ENCODE measurements at regions not wholly inside any gene's neighbourhood (a gene's known extent, or its start where the extent isn't known, plus 50 kb on each side); places are given as distances from the start of the nearest gene placed in this dataset.

GRCh38 chr10:131674130-131674529 lies 226.7 kb upstream of the PPP2R2D start:
- H3K4me3 Mint-ChIP-seq (ENCODE audit: unreplicated experiment) = no peak overlapping the region
- no peak for DNase-seq

GRCh38 chr10:131675104-131675503 lies 225.7 kb upstream of the PPP2R2D start:
- no peak overlapping the region for H3K4me3 Mint-ChIP-seq (ENCODE audit: unreplicated experiment)
- H3K4me1 Mint-ChIP-seq (ENCODE audit: low read depth, unreplicated experiment) = peaks cover 2% of the 10 kb centered on the region
- H3K27me3 Mint-ChIP-seq (ENCODE audit: unreplicated experiment) = peaks cover 2% of the 10 kb centered on the region
- H3K27ac Mint-ChIP-seq (ENCODE audit: unreplicated experiment) = no peak overlapping the region
- peaks cover 5% of the 10 kb centered on the region for H3K36me3 Mint-ChIP-seq (ENCODE audit: unreplicated experiment)
- no peak for TF ChIP-seq CTCF (IDR thresholded peaks at IDR 0.05; ENCODE audit: partially characterized antibody, unreplicated experiment)
- DNase-seq = no peak
- H3K9me3 Mint-ChIP-seq (ENCODE audit: unreplicated experiment) = peaks cover 1% of the 10 kb centered on the region

More at GRCh38 chr10:131674130-131674529, 226.7 kb upstream of the PPP2R2D start:
- H3K36me3 Mint-ChIP-seq (ENCODE audit: unreplicated experiment) = peaks cover 5% of the 10 kb centered on the region
- H3K9me3 Mint-ChIP-seq (ENCODE audit: unreplicated experiment) = peaks cover 1% of the 10 kb centered on the region
- peaks cover 6% of the 10 kb centered on the region for H3K27me3 Mint-ChIP-seq (ENCODE audit: unreplicated experiment)
- H3K4me1 Mint-ChIP-seq (ENCODE audit: low read depth, unreplicated experiment) = peaks cover 2% of the 10 kb centered on the region
- TF ChIP-seq CTCF (IDR thresholded peaks at IDR 0.05; ENCODE audit: partially characterized antibody, unreplicated experiment) = no peak
- no peak overlapping the region for H3K27ac Mint-ChIP-seq (ENCODE audit: unreplicated experiment)

GRCh38 chr10:131676046-131676799 lies 224.6 kb upstream of the PPP2R2D start:
- H3K27me3 Mint-ChIP-seq (ENCODE audit: unreplicated experiment) = peaks cover under 1% of the 10 kb centered on the region
- no peak overlapping the region for H3K27ac Mint-ChIP-seq (ENCODE audit: unreplicated experiment)
- H3K4me1 Mint-ChIP-seq (ENCODE audit: low read depth, unreplicated experiment) = peaks cover 2% of the 10 kb centered on the region
- DNase-seq = no peak
- H3K4me3 Mint-ChIP-seq (ENCODE audit: unreplicated experiment) = no peak overlapping the region
- TF ChIP-seq CTCF (IDR thresholded peaks at IDR 0.05; ENCODE audit: partially characterized antibody, unreplicated experiment) = no peak
- H3K36me3 Mint-ChIP-seq (ENCODE audit: unreplicated experiment) = peaks cover 5% of the 10 kb centered on the region
- peaks cover 1% of the 10 kb centered on the region for H3K9me3 Mint-ChIP-seq (ENCODE audit: unreplicated experiment)

- H3K4me1 Mint-ChIP-seq (ENCODE audit: low read depth, unreplicated experiment) = peaks cover 2% of the 10 kb centered on the region
- H3K4me3 Mint-ChIP-seq (ENCODE audit: unreplicated experiment) = no peak overlapping the region
- no peak for TF ChIP-seq CTCF (IDR thresholded peaks at IDR 0.05; ENCODE audit: partially characterized antibody, unreplicated experiment)
- peaks cover 1% of the 10 kb centered on the region for H3K9me3 Mint-ChIP-seq (ENCODE audit: unreplicated experiment)
- no peaks in the 10 kb centered on the region for H3K27me3 Mint-ChIP-seq (ENCODE audit: unreplicated experiment)
- no peak overlapping the region for H3K27ac Mint-ChIP-seq (ENCODE audit: unreplicated experiment)
- H3K36me3 Mint-ChIP-seq (ENCODE audit: unreplicated experiment) = peaks cover 5% of the 10 kb centered on the region
- DNase-seq = no peak
Measured at GRCh38 chr10:131676800-131677421, 223.9 kb upstream of the PPP2R2D start.

GRCh38 chr10:131677671-131678070 lies 223.1 kb upstream of the PPP2R2D start:
- Mint-ChIP-seq H3K27me3 (ENCODE audit: unreplicated experiment) (no peaks in the 10 kb centered on the region), H3K27ac (ENCODE audit: unreplicated experiment) (no peak overlapping the region), H3K9me3 (ENCODE audit: unreplicated experiment) (peaks cover 1% of the 10 kb centered on the region), H3K4me3 (ENCODE audit: unreplicated experiment) (no peak overlapping the region), H3K4me1 (ENCODE audit: low read depth, unreplicated experiment) (peaks cover 2% of the 10 kb centered on the region), H3K36me3 (ENCODE audit: unreplicated experiment) (no peaks in the 10 kb centered on the region)
- no peak for DNase-seq
- TF ChIP-seq CTCF (IDR thresholded peaks at IDR 0.05; ENCODE audit: partially characterized antibody, unreplicated experiment) = no peak
